ENCODE measurements at regions not wholly inside any gene's neighbourhood (a gene's known extent, or its start where the extent isn't known, plus 50 kb on each side); places are given as distances from the start of the nearest gene placed in this dataset.
"Not testable (repeated sequence)": the region's sequence is repeated elsewhere in the genome, so short reads cannot be mapped to it uniquely, and the experiment has no call there.

DNA sequence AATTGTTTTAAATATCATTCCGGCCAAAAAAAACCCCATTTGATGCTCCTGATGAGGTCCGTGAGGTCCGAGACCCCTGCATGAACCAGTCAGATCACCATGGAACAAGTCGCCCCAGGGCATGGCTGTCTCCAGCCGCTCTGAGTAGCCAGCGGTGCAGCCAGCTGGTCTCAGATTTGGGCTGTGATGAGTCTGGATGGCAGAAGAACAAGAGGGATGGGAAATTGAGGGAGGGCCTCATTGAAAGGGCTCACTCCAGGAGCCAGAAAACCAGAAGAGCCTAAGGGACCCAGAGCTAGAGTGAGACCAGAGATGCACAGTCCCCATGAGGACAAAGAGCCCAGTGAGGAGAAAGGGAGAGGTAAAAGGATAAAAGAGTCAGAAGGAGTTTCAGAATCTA, 174.0 kb downstream of the TOMM20 start:
- H3K9me3 ChIP-seq = peaks cover under 1 to 3% of the 10 kb centered on the region in 2 donors
- H3K36me3 ChIP-seq = no peaks in the 10 kb centered on the region
- TF ChIP-seq, protein P1, sequence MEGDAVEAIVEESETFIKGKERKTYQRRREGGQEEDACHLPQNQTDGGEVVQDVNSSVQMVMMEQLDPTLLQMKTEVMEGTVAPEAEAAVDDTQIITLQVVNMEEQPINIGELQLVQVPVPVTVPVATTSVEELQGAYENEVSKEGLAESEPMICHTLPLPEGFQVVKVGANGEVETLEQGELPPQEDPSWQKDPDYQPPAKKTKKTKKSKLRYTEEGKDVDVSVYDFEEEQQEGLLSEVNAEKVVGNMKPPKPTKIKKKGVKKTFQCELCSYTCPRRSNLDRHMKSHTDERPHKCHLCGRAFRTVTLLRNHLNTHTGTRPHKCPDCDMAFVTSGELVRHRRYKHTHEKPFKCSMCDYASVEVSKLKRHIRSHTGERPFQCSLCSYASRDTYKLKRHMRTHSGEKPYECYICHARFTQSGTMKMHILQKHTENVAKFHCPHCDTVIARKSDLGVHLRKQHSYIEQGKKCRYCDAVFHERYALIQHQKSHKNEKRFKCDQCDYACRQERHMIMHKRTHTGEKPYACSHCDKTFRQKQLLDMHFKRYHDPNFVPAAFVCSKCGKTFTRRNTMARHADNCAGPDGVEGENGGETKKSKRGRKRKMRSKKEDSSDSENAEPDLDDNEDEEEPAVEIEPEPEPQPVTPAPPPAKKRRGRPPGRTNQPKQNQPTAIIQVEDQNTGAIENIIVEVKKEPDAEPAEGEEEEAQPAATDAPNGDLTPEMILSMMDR (IDR thresholded peaks at IDR 0.05) = no peak
- TF ChIP-seq POLR2A (IDR thresholded peaks at IDR 0.05) (no peak), POLR2AphosphoS5 (IDR thresholded peaks at IDR 0.05) (no peak)
- no peak overlapping the region for H3K4me3 ChIP-seq
- H3K27ac ChIP-seq = peak overlapping the region; percentile 9 to 27
- H3K4me1 ChIP-seq = peaks cover 0 to 5% of the 10 kb centered on the region in 2 donors
- no peaks in the 10 kb centered on the region for H3K27me3 ChIP-seq
- DNase-seq (ENCODE audit: low spot score in 2 of 2) = no peak
- intact Hi-C loops (cut with DNase I; ENCODE audit: low total_unique reads) = no loop called here

DNA sequence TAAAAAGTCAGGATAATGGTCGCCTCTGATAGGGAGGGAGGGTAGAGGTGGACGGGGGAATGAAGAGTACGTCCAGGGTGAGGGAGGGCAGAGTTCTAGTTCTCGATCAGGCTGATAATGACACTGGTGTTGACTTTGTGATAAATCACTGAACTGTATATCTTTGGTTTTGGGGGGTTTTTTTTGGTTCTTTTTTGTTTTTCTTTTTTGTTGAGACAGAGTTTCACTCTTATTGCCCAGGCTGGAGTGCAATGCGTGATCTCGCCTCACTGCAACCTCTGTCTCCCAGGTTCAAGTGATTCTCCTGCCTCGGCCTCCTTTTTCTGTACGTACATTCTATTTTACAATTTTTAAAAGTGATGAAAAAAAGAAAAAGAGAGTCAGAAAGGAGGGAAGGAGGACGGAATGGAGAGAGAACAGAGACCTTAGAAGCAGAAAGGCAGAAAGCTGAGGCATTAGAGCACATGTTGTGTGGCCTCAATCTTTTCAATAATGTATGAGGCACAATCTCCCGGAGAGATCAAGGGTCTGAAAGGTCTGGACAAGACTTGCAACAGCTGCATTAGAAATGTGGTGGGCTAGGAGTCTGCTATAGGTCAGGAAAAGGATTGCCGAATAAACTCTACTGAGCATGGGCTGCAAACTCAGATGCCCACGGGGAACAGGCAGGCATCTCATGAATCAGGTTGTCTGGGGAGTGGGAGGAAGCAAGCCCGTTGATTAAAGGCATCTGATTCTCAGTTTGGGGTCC, 174.8 kb downstream of the TOMM20 start:
- intact Hi-C loops (cut with DNase I; ENCODE audit: low total_unique reads) = no loop called here
- no peak for TF ChIP-seq POLR2A (IDR thresholded peaks at IDR 0.05)
- TF ChIP-seq, protein P1 (IDR thresholded peaks at IDR 0.05) = no peak
- no peak for TF ChIP-seq POLR2AphosphoS5 (IDR thresholded peaks at IDR 0.05)
- Histone ChIP-seq H3K27ac (no peak overlapping the region), H3K4me3 (no peak overlapping the region), H3K27me3 (no peaks in the 10 kb centered on the region), H3K9me3 (peaks cover 5 to 7% of the 10 kb centered on the region in 2 donors), H3K4me1 (peaks cover 0 to 5% of the 10 kb centered on the region in 2 donors), H3K36me3 (no peaks in the 10 kb centered on the region)
- no peak for DNase-seq (ENCODE audit: low spot score in 2 of 2)

DNA sequence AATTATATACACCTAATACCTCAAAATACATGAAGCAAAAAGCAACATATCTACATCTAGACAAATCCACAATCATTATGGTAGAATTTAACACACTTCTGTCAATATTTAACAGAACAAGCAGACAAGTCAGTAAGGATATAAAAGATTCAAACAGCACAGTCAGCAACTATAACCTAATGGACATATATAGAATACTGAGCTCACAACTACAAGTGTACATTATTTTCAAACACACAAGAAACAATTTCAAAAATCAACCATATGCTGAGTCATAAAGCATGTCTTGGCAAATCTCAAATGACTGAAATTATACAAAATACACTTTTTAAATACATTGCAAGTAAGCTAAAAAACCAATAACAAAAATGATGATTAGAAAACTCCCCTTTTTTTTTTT, 178.0 kb downstream of the TOMM20 start:
- no peak for DNase-seq (ENCODE audit: low spot score in 2 of 2)
- TF ChIP-seq, protein P1 (IDR thresholded peaks at IDR 0.05) = no peak
- TF ChIP-seq POLR2A (IDR thresholded peaks at IDR 0.05) (no peak), POLR2AphosphoS5 (IDR thresholded peaks at IDR 0.05) (no peak)
- no peaks in the 10 kb centered on the region for H3K36me3 ChIP-seq
- no peaks in the 10 kb centered on the region for H3K27me3 ChIP-seq
- H3K27ac ChIP-seq = no peak overlapping the region
- intact Hi-C loops (cut with DNase I; ENCODE audit: low total_unique reads) = no loop called here
- no peak overlapping the region for H3K4me3 ChIP-seq
- no peaks in the 10 kb centered on the region for H3K4me1 ChIP-seq
- H3K9me3 ChIP-seq = peaks cover 5 to 7% of the 10 kb centered on the region in 2 donors

DNA sequence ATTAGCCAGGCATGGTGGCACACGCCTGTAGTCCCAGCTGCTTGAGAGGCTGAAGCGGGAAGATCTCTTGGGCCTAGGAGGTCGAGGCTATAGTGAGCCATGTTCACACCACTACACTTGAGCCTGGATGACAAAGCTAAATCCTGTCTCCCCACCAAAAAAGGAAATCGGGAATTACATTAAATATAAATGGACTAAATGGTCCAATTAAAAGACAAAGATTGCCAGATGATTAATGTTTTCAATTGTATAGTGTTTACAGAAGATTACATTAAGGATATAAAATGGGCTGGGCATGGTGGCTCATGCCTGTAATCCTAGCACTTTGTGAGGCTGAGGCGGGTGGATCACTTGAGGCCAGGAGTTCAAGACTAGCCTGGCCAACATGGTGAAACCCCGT, 179.1 kb downstream of the TOMM20 start:
- DNase-seq (ENCODE audit: low spot score in 2 of 2); intact Hi-C loops (cut with DNase I; ENCODE audit: low total_unique reads); H3K27me3 ChIP-seq; H3K4me1 ChIP-seq; H3K9me3 ChIP-seq; H3K4me3 ChIP-seq; H3K36me3 ChIP-seq; H3K27ac ChIP-seq: not testable (repeated sequence)

DNA sequence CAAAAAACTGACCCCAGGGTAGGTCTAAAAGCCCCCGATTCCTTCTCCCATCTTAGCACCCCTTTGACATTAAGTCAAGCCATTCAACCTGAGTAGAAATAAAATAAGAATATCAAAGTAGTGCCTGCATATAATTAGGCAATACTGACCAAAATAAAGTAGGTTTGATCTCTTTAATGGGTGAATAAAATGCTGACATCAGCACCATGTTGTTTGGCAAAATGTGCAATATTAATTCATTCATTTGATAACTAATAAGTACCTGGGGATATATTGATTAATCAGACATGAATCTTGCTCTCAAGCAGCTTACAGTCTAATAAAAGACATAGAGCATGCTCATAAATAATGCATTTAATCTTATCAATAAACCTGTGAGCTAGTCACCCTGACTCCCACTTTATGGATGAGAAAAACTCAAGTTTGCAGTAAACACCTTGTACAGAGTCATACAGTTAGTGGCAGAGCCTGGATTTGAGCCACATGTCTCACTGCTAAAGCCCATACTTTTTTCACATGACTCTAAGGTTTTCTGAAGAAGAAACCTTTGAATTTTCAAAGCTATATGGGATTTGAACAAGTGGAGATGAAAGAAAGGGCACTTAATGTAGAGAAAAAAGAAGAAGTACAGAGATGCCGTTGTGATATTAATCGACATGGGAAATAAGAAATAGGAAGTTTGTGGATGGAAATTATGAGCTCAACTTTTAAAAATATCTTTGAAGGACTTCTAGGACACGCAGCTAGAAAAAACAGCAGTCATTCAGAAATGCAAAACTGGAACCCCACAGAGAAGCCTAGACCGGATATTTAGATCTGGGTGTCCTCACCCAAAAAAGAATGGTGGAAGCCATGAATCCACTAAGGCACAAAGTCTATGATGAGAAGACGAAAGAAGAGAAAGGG, 183.9 kb downstream of the TOMM20 start:
- Histone ChIP-seq H3K27ac (no peak overlapping the region), H3K9me3 (peaks cover 5% of the 10 kb centered on the region in 2 donors), H3K4me3 (no peak overlapping the region), H3K27me3 (no peaks in the 10 kb centered on the region), H3K4me1 (no peaks in the 10 kb centered on the region), H3K36me3 (no peaks in the 10 kb centered on the region)
- TF ChIP-seq POLR2AphosphoS5 (IDR thresholded peaks at IDR 0.05) (no peak), POLR2A (IDR thresholded peaks at IDR 0.05) (no peak)
- TF ChIP-seq, protein P1 (IDR thresholded peaks at IDR 0.05) = no peak
- no peak for DNase-seq (ENCODE audit: low spot score in 2 of 2)
- intact Hi-C loops (cut with DNase I; ENCODE audit: low total_unique reads) = no loop called here

All from breast epithelium (tissue), 4 donors.